Heart left ventricle (tissue), 16 donors: ENCODE measurements at regions not wholly inside any gene's neighbourhood (a gene's known extent, or its start where the extent isn't known, plus 50 kb on each side); places are given as distances from the start of the nearest gene placed in this dataset.

Experiments used
- ATAC-seq, 4 donors: fragments of 200-7000 bp; cut with Tn5 transposase; one replicate each; pipeline ENCODE4 v1.9.1; 2020 to 2022; ENCODE audit warnings: moderate library complexity in 4 of 4, mild to moderate bottlenecking in 3 of 4, moderate number of reproducible peaks in 1 of 4
- DNase-seq, 5 donors: peaks; one replicate each; pipeline ENCODE4 v3.0.0-alpha.2; 2020
- H3K27ac ChIP-seq, 12 donors: fragments of 200-600 bp; sonication (generic) in 4 of 12; one replicate each; pipeline versions ENCODE4 v1.5.0 to v1.8.0; 2016 to 2022; ENCODE audit warnings: mild to moderate bottlenecking in 2 of 12
- H3K27me3 ChIP-seq, 9 donors: fragments of 200-600 bp; sonication (generic) in 2 of 9; one replicate each; pipeline versions ENCODE4 v1.5.1 to v1.8.0; 2016 to 2022; ENCODE audit warnings: mild to moderate bottlenecking in 3 of 9
- H3K36me3 ChIP-seq, 9 donors: fragments of 200-600 bp; sonication (generic) in 2 of 9; one replicate each; pipeline versions ENCODE4 v1.5.0 to v1.8.0; 2018 to 2022; ENCODE audit warnings: mild to moderate bottlenecking in 2 of 9
- H3K4me1 ChIP-seq, 12 donors: fragments of 200-600 bp; sonication (generic) in 4 of 12; one replicate each; pipeline versions ENCODE4 v1.5.0 to v1.8.0; 2016 to 2022; ENCODE audit warnings: mild to moderate bottlenecking in 3 of 12
- H3K4me3 ChIP-seq, 12 donors: fragments of 200-600 bp; sonication (generic) in 4 of 12; one replicate each; pipeline versions ENCODE4 v1.5.0 to v1.8.0; 2017 to 2022; ENCODE audit warnings: mild to moderate bottlenecking in 9 of 12, moderate library complexity in 4 of 12
- H3K9me3 ChIP-seq, 12 donors: fragments of 200-600 bp; sonication (generic) in 4 of 12; one replicate each; pipeline versions ENCODE4 v1.5.0 to v1.8.0; 2016 to 2022; ENCODE audit warnings: mild to moderate bottlenecking in 1 of 12
- POLR2A ChIP-seq, 2 donors: fragments of 450-650 bp; IDR thresholded peaks; one replicate each; pipeline ENCODE4 v1.6.1; 2017; ENCODE audit warnings: antibody characterized with exemption in 2 of 2, mild to moderate bottlenecking in 2 of 2, moderate library complexity in 2 of 2
- WGBS, 4 donors: extraction: QIAGEN DNeasy Blood & Tissue Kit in 2 of 4; methylation state at CpG; one replicate each; pipeline versions ENCODE4 v1.1.5 to v1.1.7; 2013 to 2018; 5-methylcytosine and 5-hydroxymethylcytosine counted together
- intact Hi-C, 10 donors: fragments of 100-400 bp; cut with DNase I; formaldehyde crosslinking; loops; one replicate each; pipeline versions ENCODE4 v1.11.1 to v1.14.2; 2022
- TF ChIP-seq, protein P1 (sequence below), 12 donors: fragments of 200-600 bp; sonication (generic) in 4 of 12; IDR thresholded peaks; one replicate each; pipeline versions ENCODE4 v1.5.0 to v1.8.0; 2018 to 2022; ENCODE audit warnings: antibody characterized with exemption in 12 of 12, mild to moderate bottlenecking in 5 of 12
- donor health status: ischemic (EF 13 %, LVEDD 7.1; RV severe dilation, severe dysfunction).
- donor health status: healthy with polysubstance abuse.
- donor health status: DM: no; HTN: yes; CAD: no.
- donor health status: DM: no; HTN: no; CAD: no.
- donor health status: ischemic (EF 25% LVEDD 6.9; RV normal size, moderate dysfunction).
- donor health status: ischemic (EF 25% LVEDD 5.7; RV mildly dilated, moderate dysfunction).
- donor health status: healthy.
- donor health status: DM: yes; HTN: yes; CAD: no.
- donor health status: ischemic (EF 35%, LVEDD 5.7; RV mildly dilated, moderate dysfunction).
- donor health status: nonischemic (EF 11% LVEDD 7.7; RV severe dilation, severe dysfunction).
- donor health status: DM: yes; HTN: yes; CAD: no.
- donor health status: PGD.
- donor health status: ischemic (EF 29% LVEDD 5.4; RV normal size, mild dysfunction).
- donor health status: nonischemic (EF 23%, LVEDD 6.1; RV moderate dilation, normal function).

DNA sequence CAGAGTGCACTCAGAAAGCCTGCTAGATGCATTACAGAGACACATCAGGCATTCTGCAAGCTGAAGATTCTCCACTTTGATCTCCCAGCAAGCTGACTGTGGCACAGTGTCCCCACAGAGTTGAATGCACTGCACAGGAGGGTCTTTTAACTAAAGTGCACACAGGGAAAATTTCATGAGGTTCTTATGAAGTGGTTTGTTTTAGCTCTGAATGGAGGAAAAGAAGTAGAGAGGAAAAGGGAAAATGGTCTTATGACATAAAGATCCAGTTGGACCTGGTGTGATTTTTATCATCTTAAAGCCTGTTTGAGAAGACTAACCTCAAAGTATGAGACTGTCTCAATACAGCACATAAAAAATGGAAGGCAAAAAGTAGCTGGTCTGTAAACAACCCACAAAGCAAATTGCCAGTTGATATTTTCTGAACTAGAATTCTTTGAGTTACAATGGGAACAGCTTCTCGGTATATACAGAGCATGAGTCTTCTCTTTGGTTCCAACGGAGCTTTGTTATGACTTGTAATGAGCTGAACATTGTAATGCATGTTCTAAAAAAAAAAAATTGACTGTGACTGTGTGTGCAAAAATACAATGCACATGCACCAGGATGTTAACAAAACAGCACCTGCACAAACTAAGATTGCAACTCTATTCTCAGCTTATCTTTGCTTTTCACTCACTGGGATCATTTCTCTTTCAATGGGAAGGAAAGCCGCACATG is 383.0 kb upstream of the ID4 start:
- Histone ChIP-seq H3K4me1 (no peaks in the 10 kb centered on the region), H3K27me3 (no peaks in the 10 kb centered on the region), H3K4me3 (no peak overlapping the region), H3K36me3 (no peaks in the 10 kb centered on the region), H3K27ac (no peak overlapping the region), H3K9me3 (no peaks in the 10 kb centered on the region)
- DNase-seq (no peak), ATAC-seq (no peak)
- TF ChIP-seq POLR2A (IDR thresholded peaks at IDR 0.05): no peak
- TF ChIP-seq, protein P1, sequence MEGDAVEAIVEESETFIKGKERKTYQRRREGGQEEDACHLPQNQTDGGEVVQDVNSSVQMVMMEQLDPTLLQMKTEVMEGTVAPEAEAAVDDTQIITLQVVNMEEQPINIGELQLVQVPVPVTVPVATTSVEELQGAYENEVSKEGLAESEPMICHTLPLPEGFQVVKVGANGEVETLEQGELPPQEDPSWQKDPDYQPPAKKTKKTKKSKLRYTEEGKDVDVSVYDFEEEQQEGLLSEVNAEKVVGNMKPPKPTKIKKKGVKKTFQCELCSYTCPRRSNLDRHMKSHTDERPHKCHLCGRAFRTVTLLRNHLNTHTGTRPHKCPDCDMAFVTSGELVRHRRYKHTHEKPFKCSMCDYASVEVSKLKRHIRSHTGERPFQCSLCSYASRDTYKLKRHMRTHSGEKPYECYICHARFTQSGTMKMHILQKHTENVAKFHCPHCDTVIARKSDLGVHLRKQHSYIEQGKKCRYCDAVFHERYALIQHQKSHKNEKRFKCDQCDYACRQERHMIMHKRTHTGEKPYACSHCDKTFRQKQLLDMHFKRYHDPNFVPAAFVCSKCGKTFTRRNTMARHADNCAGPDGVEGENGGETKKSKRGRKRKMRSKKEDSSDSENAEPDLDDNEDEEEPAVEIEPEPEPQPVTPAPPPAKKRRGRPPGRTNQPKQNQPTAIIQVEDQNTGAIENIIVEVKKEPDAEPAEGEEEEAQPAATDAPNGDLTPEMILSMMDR (IDR thresholded peaks at IDR 0.05): no peak
- 59 to 71% (median 68%) methylated on average over 3 of the region's 3 CpGs for WGBS, 4 donors
- intact Hi-C loops: no loop called here

DNA sequence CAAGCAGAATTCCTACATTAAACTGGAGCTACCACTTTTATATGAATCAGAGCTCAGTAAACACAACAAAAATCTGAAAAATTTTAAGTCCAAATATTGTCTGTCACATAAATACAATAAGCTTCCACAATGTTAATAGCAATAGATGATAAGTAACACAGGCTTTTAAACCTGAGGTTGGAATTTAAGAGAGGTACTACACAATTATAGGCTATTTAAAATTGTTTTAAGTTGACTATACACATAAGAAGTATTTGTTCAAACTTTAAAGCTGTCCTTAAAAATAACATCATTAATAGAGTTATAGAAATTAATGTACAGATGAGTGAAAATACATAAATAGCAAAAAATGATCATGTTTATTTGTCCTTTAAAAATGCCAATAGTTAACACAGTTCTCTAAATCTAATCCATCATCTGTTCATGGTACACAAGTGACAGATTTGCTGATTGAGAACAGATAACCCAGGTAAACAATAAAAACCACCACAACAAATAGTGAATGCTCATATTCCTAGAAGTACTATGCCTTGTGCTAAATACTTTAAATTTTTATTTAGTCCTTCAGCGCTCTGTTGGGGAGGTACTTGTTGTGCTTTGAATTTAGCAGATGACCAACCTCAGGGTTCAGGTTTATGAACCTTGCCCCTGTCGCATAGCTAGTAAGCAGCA is 382.3 kb upstream of the ID4 start:
- Histone ChIP-seq H3K9me3 (no peaks in the 10 kb centered on the region), H3K27ac (no peak overlapping the region), H3K4me3 (no peak overlapping the region), H3K4me1 (no peaks in the 10 kb centered on the region), H3K27me3 (no peaks in the 10 kb centered on the region), H3K36me3 (no peaks in the 10 kb centered on the region)
- intact Hi-C loops: no loop called here
- no peak for DNase-seq
- 92 to 94% (median 93%) methylated on average over 2 of the region's 2 CpGs for WGBS, 4 donors
- no peak for ATAC-seq
- TF ChIP-seq POLR2A (IDR thresholded peaks at IDR 0.05): no peak
- TF ChIP-seq, protein P1 (IDR thresholded peaks at IDR 0.05): no peak

DNA sequence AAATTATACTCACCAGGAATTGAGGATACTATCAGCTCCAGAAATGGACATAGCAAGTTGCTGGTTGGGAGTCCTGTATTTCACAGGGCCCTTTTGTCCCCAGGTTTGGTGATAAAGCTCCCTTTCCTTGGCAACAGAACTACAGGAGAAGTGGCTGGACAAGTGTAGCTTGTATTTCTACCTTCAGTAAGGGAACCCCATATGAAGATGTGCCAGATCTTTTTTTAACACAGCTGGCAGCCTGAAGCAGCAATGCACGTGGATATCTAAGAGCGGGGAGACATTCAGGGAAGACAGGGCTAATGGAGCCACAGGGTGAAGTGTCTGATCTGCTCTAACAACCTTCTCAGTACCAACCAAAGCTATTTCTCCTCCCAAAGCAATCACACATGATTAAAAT is 373.9 kb upstream of the ID4 start:
- intact Hi-C loops: no loop called here
- WGBS, 4 donors: 42 to 75% (median 60%) methylated on average over 2 of the region's 2 CpGs
- Histone ChIP-seq H3K9me3 (no peaks in the 10 kb centered on the region), H3K27ac (no peak overlapping the region), H3K4me3 (no peak overlapping the region), H3K36me3 (no peaks in the 10 kb centered on the region), H3K27me3 (no peaks in the 10 kb centered on the region), H3K4me1 (no peaks in the 10 kb centered on the region)
- ATAC-seq: peak in 1 of 4 donors; percentile 54
- TF ChIP-seq, protein P1 (IDR thresholded peaks at IDR 0.05): no peak
- TF ChIP-seq POLR2A (IDR thresholded peaks at IDR 0.05): no peak
- no peak for DNase-seq

DNA sequence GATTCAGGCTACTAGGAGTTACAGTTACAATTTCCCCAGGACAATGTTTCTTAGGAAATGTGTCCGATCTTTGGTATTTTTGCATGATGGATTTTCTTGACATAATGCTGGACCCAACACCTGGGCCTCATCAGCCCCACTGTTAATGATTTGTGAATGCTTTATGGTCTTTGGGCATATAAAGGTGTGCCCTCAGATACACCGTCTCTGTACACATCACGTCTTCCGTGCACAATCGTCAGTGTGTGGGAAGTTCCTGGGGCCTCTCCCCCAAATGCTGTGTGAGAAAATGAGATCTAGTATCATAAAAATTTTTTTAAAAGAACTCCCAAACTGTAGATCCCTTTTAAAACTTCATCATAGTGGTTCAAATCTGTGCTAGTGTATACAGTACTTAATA is 373.2 kb upstream of the ID4 start:
- ATAC-seq (no peak), DNase-seq (no peak)
- Histone ChIP-seq H3K36me3 (no peaks in the 10 kb centered on the region), H3K27me3 (no peaks in the 10 kb centered on the region), H3K4me1 (no peaks in the 10 kb centered on the region), H3K9me3 (no peaks in the 10 kb centered on the region), H3K27ac (no peak overlapping the region), H3K4me3 (no peak overlapping the region)
- no peak for TF ChIP-seq POLR2A (IDR thresholded peaks at IDR 0.05)
- TF ChIP-seq, protein P1 (IDR thresholded peaks at IDR 0.05): no peak
- WGBS, 4 donors: 79 to 94% (median 91%) methylated on average over 5 of the region's 5 CpGs
- intact Hi-C loops: no loop called here
